Kidney (tissue), 13 donors: ENCODE measurements at regions not wholly inside any gene's neighbourhood (a gene's known extent, or its start where the extent isn't known, plus 50 kb on each side); places are given as distances from the start of the nearest gene placed in this dataset.

Experiments used
- DNase-seq, 5 donors: peaks; one replicate each; pipeline ENCODE4 v3.0.0-alpha.2; 2013 to 2020
- FAIRE-seq: peaks from 2 replicates; lab custom pipeline; 2012; peaks lifted over from hg19 to GRCh38; lab: Jason Lieb, UNC
- H3K27ac ChIP-seq, 2 donors: one replicate each; pipeline ENCODE4 v1.7.0; 2013; ENCODE audit warnings: low read depth in 2 of 2, low read length in 2 of 2, inconsistent platforms in 1 of 2
- H3K27me3 ChIP-seq: one replicate; pipeline ENCODE4 v1.7.1; 2013; ENCODE audit warnings: low read length, inconsistent platforms; ENCODE audit not compliant: control insufficient read depth, insufficient read depth
- H3K36me3 ChIP-seq, 3 donors: one replicate each; pipeline versions ENCODE4 v1.7.0 to v1.7.1; 2013; ENCODE audit warnings: low read length in 3 of 3, control low read depth in 1 of 3, inconsistent platforms in 1 of 3; ENCODE audit not compliant: insufficient read depth in 3 of 3, control insufficient read depth in 2 of 3
- H3K4me1 ChIP-seq, 3 donors: one replicate each; pipeline versions ENCODE4 v1.7.0 to v1.7.1; 2013; ENCODE audit warnings: low read length in 3 of 3, inconsistent platforms in 1 of 3, low read depth in 1 of 3; ENCODE audit not compliant: control insufficient read depth in 2 of 3, insufficient read depth in 2 of 3
- H3K4me3 ChIP-seq, 3 donors: one replicate each; pipeline versions ENCODE4 v1.7.0 to v1.8.1; 2013; ENCODE audit warnings: low read length in 3 of 3, control low read depth in 1 of 3, inconsistent platforms in 1 of 3
- H3K9ac ChIP-seq, 3 donors: one replicate each; pipeline versions ENCODE4 v1.7.0 to v1.7.1; 2013; ENCODE audit warnings: low read length in 3 of 3, control low read depth in 1 of 3, inconsistent platforms in 1 of 3
- H3K9me3 ChIP-seq, 3 donors: one replicate each; pipeline versions ENCODE4 v1.7.0 to v1.7.1; 2013; ENCODE audit warnings: low read length in 3 of 3, control low read depth in 1 of 3, inconsistent platforms in 1 of 3; ENCODE audit not compliant: control insufficient read depth in 2 of 3, insufficient read depth in 1 of 3
- intact Hi-C: fragments of 100-400 bp; cut with DNase I; formaldehyde crosslinking; loops from one replicate; pipeline ENCODE4 v1.11.1; 2022
- TF ChIP-seq, protein P1 (sequence below): IDR thresholded peaks from 3 replicates; pipeline ENCODE4 v1.5.1; 2012; ENCODE audit warnings: mild to moderate bottlenecking, moderate library complexity, borderline replicate concordance; ENCODE audit not compliant: insufficient read depth; ENCODE audit errors: extremely low read depth
- donor health status: control.
- donor health status: control.
- donor health status: control.
- donor health status: control.
- donor health status: control.
- donor health status: DM: yes; HTN: yes; CAD: no.
- donor health status: Normal renal cell carcinoma (clear cell type).

DNA sequence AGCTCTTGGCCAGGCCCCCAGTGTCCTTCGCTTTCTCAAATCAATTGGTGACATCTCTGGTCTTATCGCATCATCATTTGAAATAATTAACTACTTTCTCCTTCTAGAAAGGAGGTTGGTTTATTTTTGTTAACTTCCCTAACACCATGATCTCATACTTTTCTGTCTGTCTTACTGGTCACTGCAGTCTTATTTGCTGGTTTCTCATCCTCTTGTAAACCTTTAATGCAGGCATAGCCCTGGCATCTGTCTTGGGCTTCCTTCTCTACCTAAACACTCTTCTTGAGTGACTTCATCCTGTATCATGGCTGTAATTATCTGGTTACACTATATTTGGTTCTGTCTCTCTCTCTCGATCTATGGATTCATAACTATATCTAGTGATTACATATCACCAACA lies 152.8 kb downstream of the CYSLTR2 start:
- H3K27ac ChIP-seq, result no peak overlapping the region
- DNase-seq, result no peak
- H3K9ac ChIP-seq, result no peak overlapping the region
- H3K27me3 ChIP-seq, result no peaks in the 10 kb centered on the region
- intact Hi-C loops, result no loop called here
- H3K4me3 ChIP-seq, result no peak overlapping the region
- H3K4me1 ChIP-seq, result no peaks in the 10 kb centered on the region
- TF ChIP-seq, protein P1, sequence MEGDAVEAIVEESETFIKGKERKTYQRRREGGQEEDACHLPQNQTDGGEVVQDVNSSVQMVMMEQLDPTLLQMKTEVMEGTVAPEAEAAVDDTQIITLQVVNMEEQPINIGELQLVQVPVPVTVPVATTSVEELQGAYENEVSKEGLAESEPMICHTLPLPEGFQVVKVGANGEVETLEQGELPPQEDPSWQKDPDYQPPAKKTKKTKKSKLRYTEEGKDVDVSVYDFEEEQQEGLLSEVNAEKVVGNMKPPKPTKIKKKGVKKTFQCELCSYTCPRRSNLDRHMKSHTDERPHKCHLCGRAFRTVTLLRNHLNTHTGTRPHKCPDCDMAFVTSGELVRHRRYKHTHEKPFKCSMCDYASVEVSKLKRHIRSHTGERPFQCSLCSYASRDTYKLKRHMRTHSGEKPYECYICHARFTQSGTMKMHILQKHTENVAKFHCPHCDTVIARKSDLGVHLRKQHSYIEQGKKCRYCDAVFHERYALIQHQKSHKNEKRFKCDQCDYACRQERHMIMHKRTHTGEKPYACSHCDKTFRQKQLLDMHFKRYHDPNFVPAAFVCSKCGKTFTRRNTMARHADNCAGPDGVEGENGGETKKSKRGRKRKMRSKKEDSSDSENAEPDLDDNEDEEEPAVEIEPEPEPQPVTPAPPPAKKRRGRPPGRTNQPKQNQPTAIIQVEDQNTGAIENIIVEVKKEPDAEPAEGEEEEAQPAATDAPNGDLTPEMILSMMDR, result no peak
- H3K36me3 ChIP-seq, result no peaks in the 10 kb centered on the region
- no peak for FAIRE-seq
- H3K9me3 ChIP-seq, result no peaks in the 10 kb centered on the region

DNA sequence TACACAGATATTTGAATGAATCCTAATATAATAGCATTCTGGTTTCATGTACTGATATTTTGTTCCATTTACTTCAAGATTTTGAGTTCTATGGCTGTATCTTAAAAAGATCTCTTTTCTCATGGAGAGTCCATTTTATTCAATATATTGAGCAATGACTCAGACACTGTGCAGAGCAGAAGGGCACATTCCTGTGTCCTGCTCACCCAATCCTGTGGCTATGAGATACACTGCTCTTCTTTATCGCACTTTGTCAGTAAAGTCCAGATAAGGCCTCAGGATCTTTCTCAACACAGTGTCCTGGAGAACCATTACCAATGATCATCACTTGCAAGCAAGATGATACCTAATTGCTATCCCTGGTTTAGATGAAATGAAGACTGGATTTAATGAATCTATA lies 155.0 kb downstream of the CYSLTR2 start:
- intact Hi-C loops, result no loop called here
- Histone ChIP-seq H3K4me1 (no peaks in the 10 kb centered on the region), H3K36me3 (no peaks in the 10 kb centered on the region), H3K4me3 (no peak overlapping the region), H3K27ac (no peak overlapping the region), H3K27me3 (no peaks in the 10 kb centered on the region), H3K9me3 (no peaks in the 10 kb centered on the region), H3K9ac (no peak overlapping the region)
- TF ChIP-seq, protein P1, result no peak
- DNase-seq, result no peak
- FAIRE-seq, result no peak

DNA sequence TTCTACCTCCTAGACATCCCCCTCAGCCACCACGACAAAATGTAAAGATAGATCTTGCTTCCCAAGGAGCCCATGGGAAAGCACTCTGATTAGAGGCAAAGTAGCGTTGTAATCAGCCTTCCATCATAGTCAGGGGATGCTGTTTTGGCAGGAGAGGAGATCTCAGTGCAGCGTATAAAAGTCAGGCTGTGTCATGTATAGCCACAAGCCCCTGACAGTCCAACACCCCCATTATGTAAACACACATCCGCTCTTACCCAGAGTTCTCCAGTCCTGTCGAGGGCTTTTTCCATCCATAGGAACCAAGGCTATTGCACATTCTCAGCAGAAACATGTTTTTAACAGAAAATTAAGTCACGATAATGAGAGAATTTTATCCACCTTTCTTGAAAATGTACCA lies 156.3 kb downstream of the CYSLTR2 start:
- Histone ChIP-seq H3K4me1 (no peaks in the 10 kb centered on the region), H3K9me3 (no peaks in the 10 kb centered on the region), H3K27ac (no peak overlapping the region), H3K36me3 (no peaks in the 10 kb centered on the region), H3K27me3 (no peaks in the 10 kb centered on the region), H3K4me3 (no peak overlapping the region), H3K9ac (no peak overlapping the region)
- intact Hi-C loops, result no loop called here
- FAIRE-seq, result no peak
- DNase-seq, result no peak
- TF ChIP-seq, protein P1, result no peak

DNA sequence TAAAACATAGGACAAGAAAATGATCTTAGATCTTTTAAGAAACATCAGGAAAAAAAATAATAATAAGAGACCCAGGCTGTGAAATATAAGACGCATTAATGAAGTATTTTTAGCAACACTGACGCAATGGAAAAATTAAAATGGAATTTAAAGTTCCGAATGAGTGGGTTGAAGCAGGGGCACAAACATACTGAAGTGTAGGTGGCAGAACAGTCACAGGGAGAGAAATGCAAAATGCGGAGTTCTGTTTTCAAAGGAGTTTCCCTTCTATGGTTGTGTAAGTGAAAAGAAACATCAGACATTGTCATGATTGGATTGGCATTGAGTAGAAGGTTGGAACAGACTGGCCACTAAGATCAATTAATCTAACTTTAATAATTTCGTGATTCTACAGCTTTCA lies 159.8 kb downstream of the CYSLTR2 start:
- DNase-seq (no peak), FAIRE-seq (no peak)
- no peaks in the 10 kb centered on the region for H3K9me3 ChIP-seq
- H3K27ac ChIP-seq, result no peak overlapping the region
- TF ChIP-seq, protein P1, result no peak
- H3K27me3 ChIP-seq, result no peaks in the 10 kb centered on the region
- no peak overlapping the region for H3K9ac ChIP-seq
- H3K4me3 ChIP-seq, result no peak overlapping the region
- intact Hi-C loops, result no loop called here
- H3K36me3 ChIP-seq, result no peaks in the 10 kb centered on the region
- H3K4me1 ChIP-seq, result no peaks in the 10 kb centered on the region
